Chondrocyte (in vitro differentiated cells): ENCODE measurements at regions not wholly inside any gene's neighbourhood (a gene's known extent, or its start where the extent isn't known, plus 50 kb on each side); places are given as distances from the start of the nearest gene placed in this dataset.

ENCODE experiments used
- DNase-seq: peaks from one replicate; pipeline ENCODE4 v3.0.0; 2021; ENCODE audit warnings: mixed read lengths, low spot score
- H3K27ac Mint-ChIP-seq: one replicate; pipeline ENCODE4 v1.8.0; 2021; ENCODE audit warnings: mild to moderate bottlenecking, moderate library complexity, mixed read lengths; ENCODE audit not compliant: unreplicated experiment
- H3K27me3 Mint-ChIP-seq: 2 replicates; pipeline ENCODE4 v1.8.0; 2021; ENCODE audit warnings: low read depth, mixed read lengths
- H3K36me3 Mint-ChIP-seq: 2 replicates; pipeline ENCODE4 v1.8.0; 2021; ENCODE audit warnings: low read depth, mixed read lengths
- H3K4me1 Mint-ChIP-seq: 2 replicates; pipeline ENCODE4 v1.8.0; 2021; ENCODE audit warnings: low read depth, mild to moderate bottlenecking, mixed read lengths
- H3K4me3 Mint-ChIP-seq: one replicate; pipeline ENCODE4 v1.8.0; 2021; ENCODE audit warnings: mild to moderate bottlenecking, moderate library complexity, mixed read lengths; ENCODE audit not compliant: unreplicated experiment
- H3K9me3 Mint-ChIP-seq: 2 replicates; pipeline ENCODE4 v1.8.0; 2021; ENCODE audit warnings: low read depth, mixed read lengths
- CTCF ChIP-seq: fragments of 200-600 bp; sonication (generic); IDR thresholded peaks from 2 replicates; pipeline ENCODE4 v1.5.0; 2021; ENCODE audit warnings: antibody characterized with exemption, mild to moderate bottlenecking, moderate library complexity

GRCh38 chr7:9201928-9202327 is 768.5 kb downstream of the NXPH1 start:
- no peak for DNase-seq
- Mint-ChIP-seq H3K27me3 (no peaks in the 10 kb centered on the region), H3K9me3 (no peaks in the 10 kb centered on the region), H3K36me3 (no peaks in the 10 kb centered on the region), H3K4me3 (no peak overlapping the region), H3K27ac (no peak overlapping the region), H3K4me1 (no peaks in the 10 kb centered on the region)
- TF ChIP-seq CTCF, result no peak

- H3K4me3 Mint-ChIP-seq, result no peak overlapping the region
- no peak overlapping the region for H3K27ac Mint-ChIP-seq
- no peaks in the 10 kb centered on the region for H3K4me1 Mint-ChIP-seq
- TF ChIP-seq CTCF, result no peak
- no peaks in the 10 kb centered on the region for H3K9me3 Mint-ChIP-seq
- no peaks in the 10 kb centered on the region for H3K36me3 Mint-ChIP-seq
- H3K27me3 Mint-ChIP-seq, result no peaks in the 10 kb centered on the region
- DNase-seq, result no peak
Observed at GRCh38 chr7:9204571-9204970, 771.2 kb downstream of the NXPH1 start.

GRCh38 chr7:9210114-9210513 is 776.7 kb downstream of the NXPH1 start:
- no peaks in the 10 kb centered on the region for H3K4me1 Mint-ChIP-seq
- no peaks in the 10 kb centered on the region for H3K9me3 Mint-ChIP-seq
- no peak for DNase-seq
- H3K4me3 Mint-ChIP-seq, result no peak overlapping the region
- no peak for TF ChIP-seq CTCF
- H3K27ac Mint-ChIP-seq, result no peak overlapping the region
- H3K27me3 Mint-ChIP-seq, result no peaks in the 10 kb centered on the region
- no peaks in the 10 kb centered on the region for H3K36me3 Mint-ChIP-seq

GRCh38 chr7:9217204-9217603 is 783.8 kb downstream of the NXPH1 start:
- Mint-ChIP-seq H3K4me1 (no peaks in the 10 kb centered on the region), H3K27ac (no peak overlapping the region), H3K4me3 (no peak overlapping the region), H3K9me3 (no peaks in the 10 kb centered on the region), H3K36me3 (no peaks in the 10 kb centered on the region), H3K27me3 (no peaks in the 10 kb centered on the region)
- DNase-seq, result no peak
- no peak for TF ChIP-seq CTCF

- no peak for TF ChIP-seq CTCF
- no peak for DNase-seq
- Mint-ChIP-seq H3K4me1 (no peaks in the 10 kb centered on the region), H3K27me3 (no peaks in the 10 kb centered on the region), H3K4me3 (no peak overlapping the region), H3K27ac (no peak overlapping the region), H3K36me3 (no peaks in the 10 kb centered on the region), H3K9me3 (peaks cover 5% of the 10 kb centered on the region)
Observed at GRCh38 chr7:9226500-9226899, 793.1 kb downstream of the NXPH1 start.
